ENCODE measurements at regions not wholly inside any gene's neighbourhood (a gene's known extent, or its start where the extent isn't known, plus 50 kb on each side); places are given as distances from the start of the nearest gene placed in this dataset.

- no peak for TF ChIP-seq EZH2 (IDR thresholded peaks at IDR 0.05)
- no peak for TF ChIP-seq EZH2phosphoT487 (IDR thresholded peaks at IDR 0.05)
- no peak for TF ChIP-seq CTCF (IDR thresholded peaks at IDR 0.05)
- Mint-ChIP-seq H3K36me3 (no peaks in the 10 kb centered on the region), H3K27me3 (ENCODE audit: insufficient read depth, low read depth) (peaks cover 4% of the 10 kb centered on the region)
Measured at GRCh38 chrX:94041881-94042280, 367.9 kb downstream of the FAM133A start.

GRCh38 chrX:94045724-94046123 lies 371.7 kb downstream of the FAM133A start:
- H3K4me1 ChIP-seq = peaks cover 14% of the 10 kb centered on the region
- no peaks in the 10 kb centered on the region for H4K20me1 ChIP-seq (ENCODE audit: low read depth)
- Mint-ChIP-seq H3K9me3 (peaks cover 7% of the 10 kb centered on the region), H3K36me3 (no peaks in the 10 kb centered on the region), H3K4me3 (no peak overlapping the region), H3K4me1 (peaks cover 5% of the 10 kb centered on the region), H3K27ac (no peak overlapping the region), H3K27me3 (ENCODE audit: insufficient read depth, low read depth) (peaks cover 5% of the 10 kb centered on the region)
- DNase-seq (ENCODE audit: low spot score) = no peak
- no peaks in the 10 kb centered on the region for H3K9me3 ChIP-seq (ENCODE audit: low read depth)
- no peak overlapping the region for H2AFZ ChIP-seq (replicated peaks)
- TF ChIP-seq EZH2 (IDR thresholded peaks at IDR 0.05) = no peak
- TF ChIP-seq EZH2phosphoT487 (IDR thresholded peaks at IDR 0.05) = no peak
- TF ChIP-seq CTCF (IDR thresholded peaks at IDR 0.05) = no peak
- H3K79me2 ChIP-seq (ENCODE audit: low read depth) = no peaks in the 10 kb centered on the region
- no peak overlapping the region for H3K4me3 ChIP-seq
- no peak overlapping the region for H3K9ac ChIP-seq
- H3F3A ChIP-seq (ENCODE audit: low read depth) = no peaks in the 10 kb centered on the region
- H3K27me3 ChIP-seq = no peaks in the 10 kb centered on the region
- no peak overlapping the region for H3K27ac ChIP-seq
- H3K4me2 ChIP-seq = no peak overlapping the region
- H3K36me3 ChIP-seq = no peaks in the 10 kb centered on the region

More at GRCh38 chrX:94041881-94042280, 367.9 kb downstream of the FAM133A start:
- no peaks in the 10 kb centered on the region for H3F3A ChIP-seq (ENCODE audit: low read depth)
- no peak overlapping the region for H3K4me2 ChIP-seq
- no peak overlapping the region for H3K9ac ChIP-seq
- Mint-ChIP-seq H3K27ac (no peak overlapping the region), H3K4me1 (peaks cover 2% of the 10 kb centered on the region), H3K9me3 (peaks cover 4% of the 10 kb centered on the region), H3K4me3 (no peak overlapping the region)
- H4K20me1 ChIP-seq (ENCODE audit: low read depth) = no peaks in the 10 kb centered on the region
- H3K4me1 ChIP-seq = peaks cover 7% of the 10 kb centered on the region
- H2AFZ ChIP-seq (replicated peaks) = no peak overlapping the region
- no peaks in the 10 kb centered on the region for H3K27me3 ChIP-seq
- no peak overlapping the region for H3K27ac ChIP-seq
- no peaks in the 10 kb centered on the region for H3K79me2 ChIP-seq (ENCODE audit: low read depth)
- no peaks in the 10 kb centered on the region for H3K36me3 ChIP-seq
- no peaks in the 10 kb centered on the region for H3K9me3 ChIP-seq (ENCODE audit: low read depth)
- no peak overlapping the region for H3K4me3 ChIP-seq
- no peak for DNase-seq (ENCODE audit: low spot score)

- H3K4me2 ChIP-seq = no peak overlapping the region
- TF ChIP-seq EZH2phosphoT487 (IDR thresholded peaks at IDR 0.05) = no peak
- TF ChIP-seq EZH2 (IDR thresholded peaks at IDR 0.05) = no peak
- TF ChIP-seq CTCF (IDR thresholded peaks at IDR 0.05) = no peak
- H3K9me3 ChIP-seq (ENCODE audit: low read depth) = no peaks in the 10 kb centered on the region
- peaks cover 12% of the 10 kb centered on the region for H3K4me1 ChIP-seq
- peaks cover 6% of the 10 kb centered on the region for H3K4me1 Mint-ChIP-seq
- H3K4me3 Mint-ChIP-seq = no peak overlapping the region
- no peaks in the 10 kb centered on the region for H3K36me3 Mint-ChIP-seq
- H3K27me3 ChIP-seq = no peaks in the 10 kb centered on the region
- H3K27me3 Mint-ChIP-seq (ENCODE audit: insufficient read depth, low read depth) = peaks cover 4% of the 10 kb centered on the region
- H3K27ac ChIP-seq = peak overlapping the region; percentile 43
- H3K9me3 Mint-ChIP-seq = peaks cover 3% of the 10 kb centered on the region
- peak; percentile 19 for DNase-seq (ENCODE audit: low spot score)
- peaks cover 5% of the 10 kb centered on the region for H3F3A ChIP-seq (ENCODE audit: low read depth)
- no peaks in the 10 kb centered on the region for H4K20me1 ChIP-seq (ENCODE audit: low read depth)
- no peak overlapping the region for H3K27ac Mint-ChIP-seq
- no peaks in the 10 kb centered on the region for H3K79me2 ChIP-seq (ENCODE audit: low read depth)
- H2AFZ ChIP-seq (replicated peaks) = no peak overlapping the region
- H3K9ac ChIP-seq = no peak overlapping the region
- no peak overlapping the region for H3K4me3 ChIP-seq
- no peaks in the 10 kb centered on the region for H3K36me3 ChIP-seq
Measured at GRCh38 chrX:94051926-94052325, 377.9 kb downstream of the FAM133A start.

Measured in neural progenitor cell (in vitro differentiated cells).